Common myeloid progenitor, CD34-positive (primary cell): ENCODE measurements at regions not wholly inside any gene's neighbourhood (a gene's known extent, or its start where the extent isn't known, plus 50 kb on each side); places are given as distances from the start of the nearest gene placed in this dataset.

Source experiments
- CTCF ChIA-PET: fragments of 350-600 bp; sonication (Branson Sonifier 250); formaldehyde crosslinking; loops from one replicate; lab custom pipeline; 2021; ENCODE audit warnings: antibody characterized with exemption; lab: Charles Lee
- POLR2A ChIA-PET: fragments of 350-600 bp; sonication (Branson Sonifier 250); formaldehyde crosslinking; loops from one replicate; lab custom pipeline; 2021; ENCODE audit warnings: antibody characterized with exemption; lab: Charles Lee
- DNase-seq, 3 donors: peaks; one replicate each; pipeline versions ENCODE4 v3.0.0 to v3.0.0-alpha.2; 2013
- H3K27ac ChIP-seq, 2 experiments: 1 replicate in 1 of 2; 2 replicates in 1 of 2; pipeline ENCODE4 v1.7.0; 2013; ENCODE audit warnings: inconsistent platforms in 2 of 2, low read length in 2 of 2, mild to moderate bottlenecking in 2 of 2, low read depth in 1 of 2, moderate library complexity in 1 of 2; ENCODE audit not compliant: severe bottlenecking in 2 of 2, insufficient read depth in 1 of 2, poor library complexity in 1 of 2
- H3K27me3 ChIP-seq, 5 experiments: replicated peaks in 2 of 5; 1 replicate in 3 of 5; 2 replicates in 2 of 5; pipeline versions ENCODE4 v1.6.1 to v1.7.0; 2013; ENCODE audit warnings: low read length in 4 of 5, mild to moderate bottlenecking in 2 of 5, moderate library complexity in 2 of 5, inconsistent platforms in 1 of 5; ENCODE audit not compliant: insufficient read depth in 5 of 5, control insufficient read depth in 4 of 5
- H3K36me3 ChIP-seq, 4 experiments: 1 replicate in 2 of 4; 2 replicates in 2 of 4; pipeline versions ENCODE4 v1.6.1 to v1.7.0; 2013; ENCODE audit warnings: low read length in 3 of 4, control low read depth in 1 of 4, mild to moderate bottlenecking in 1 of 4; ENCODE audit not compliant: control insufficient read depth in 4 of 4, insufficient read depth in 4 of 4
- H3K4me1 ChIP-seq, 4 experiments: 1 replicate in 3 of 4; 2 replicates in 1 of 4; pipeline versions ENCODE4 v1.6.1 to v1.7.1; 2013; ENCODE audit warnings: low read length in 3 of 4, mild to moderate bottlenecking in 3 of 4, control low read depth in 1 of 4, inconsistent platforms in 1 of 4, moderate library complexity in 1 of 4; ENCODE audit not compliant: control insufficient read depth in 4 of 4, insufficient read depth in 4 of 4; ENCODE audit errors: control extremely low read depth in 1 of 4
- H3K4me3 ChIP-seq, 7 experiments: 1 replicate in 4 of 7; 2 replicates in 3 of 7; pipeline versions ENCODE4 v1.5.1 to v1.7.0; 2013; ENCODE audit warnings: mild to moderate bottlenecking in 7 of 7, low read length in 6 of 7, moderate library complexity in 6 of 7, inconsistent platforms in 2 of 7, low read depth in 2 of 7, control low read depth in 1 of 7; ENCODE audit not compliant: insufficient read depth in 4 of 7, control insufficient read depth in 1 of 7; ENCODE audit errors: extremely low read depth in 1 of 7
- H3K9me3 ChIP-seq, 5 experiments: 1 replicate in 4 of 5; 2 replicates in 1 of 5; pipeline versions ENCODE4 v1.6.1 to v1.7.1; 2013; ENCODE audit warnings: low read length in 4 of 5, mild to moderate bottlenecking in 2 of 5, inconsistent platforms in 1 of 5, low read depth in 1 of 5, moderate library complexity in 1 of 5; ENCODE audit not compliant: control insufficient read depth in 4 of 5, insufficient read depth in 2 of 5; ENCODE audit errors: control extremely low read depth in 1 of 5
- WGBS: methylation state at CpG from one replicate; pipeline ENCODE4 v1.1.5; 2013; ENCODE audit not compliant: insufficient coverage; 5-methylcytosine and 5-hydroxymethylcytosine counted together

DNA sequence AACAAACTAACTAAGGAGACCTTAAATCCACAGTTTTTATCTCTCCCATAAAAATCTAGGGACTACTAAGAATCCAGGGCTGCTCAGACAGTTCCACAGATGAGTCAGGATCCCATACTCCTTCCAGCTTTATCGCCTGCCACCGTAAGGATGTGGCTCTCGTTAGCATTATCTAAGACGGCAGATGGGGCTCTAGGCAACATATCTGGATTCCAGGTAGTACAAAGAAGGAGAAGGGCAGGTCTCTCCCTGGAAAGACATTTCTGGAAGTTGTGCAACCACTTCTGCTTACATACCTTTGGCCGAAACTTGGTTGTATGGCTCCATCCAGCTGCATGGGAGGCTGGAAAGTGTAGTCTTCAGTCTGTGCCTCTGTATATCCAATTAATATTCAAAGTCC lies 149.4 kb downstream of the SP3 start:
- 98% methylated on average over 5 of the region's 5 CpGs for WGBS
- Histone ChIP-seq H3K27me3 (peaks cover 0 to 3% (median 2%) of the 10 kb centered on the region in 5 experiments), H3K36me3 (no peaks in the 10 kb centered on the region), H3K9me3 (peaks cover 0 to 3% (median 0%) of the 10 kb centered on the region in 5 experiments), H3K4me1 (no peaks in the 10 kb centered on the region), H3K27ac (no peak overlapping the region), H3K4me3 (no peak overlapping the region)
- ChIA-PET POLR2A (no interaction called here), CTCF (no interaction called here)
- no peak for DNase-seq

GRCh38 chr2:173817582-173817981 lies 147.6 kb downstream of the SP3 start:
- no peak for DNase-seq
- no peaks in the 10 kb centered on the region for H3K36me3 ChIP-seq
- peaks cover 0 to 3% (median 0%) of the 10 kb centered on the region in 5 experiments for H3K9me3 ChIP-seq
- H3K4me3 ChIP-seq, result no peak overlapping the region
- H3K27me3 ChIP-seq, result peaks cover 0 to 7% (median 2%) of the 10 kb centered on the region in 5 experiments
- POLR2A ChIA-PET, result no interaction called here
- no peaks in the 10 kb centered on the region for H3K4me1 ChIP-seq
- CTCF ChIA-PET, result interaction anchor here (0.6 kb wide), 1 partner anchor 164 kb away, joined by 3 read pairs; no protein-coding TSS in a partner anchor
- WGBS, result 91% methylated on average over 3 of the region's 4 CpGs
- no peak overlapping the region for H3K27ac ChIP-seq

DNA sequence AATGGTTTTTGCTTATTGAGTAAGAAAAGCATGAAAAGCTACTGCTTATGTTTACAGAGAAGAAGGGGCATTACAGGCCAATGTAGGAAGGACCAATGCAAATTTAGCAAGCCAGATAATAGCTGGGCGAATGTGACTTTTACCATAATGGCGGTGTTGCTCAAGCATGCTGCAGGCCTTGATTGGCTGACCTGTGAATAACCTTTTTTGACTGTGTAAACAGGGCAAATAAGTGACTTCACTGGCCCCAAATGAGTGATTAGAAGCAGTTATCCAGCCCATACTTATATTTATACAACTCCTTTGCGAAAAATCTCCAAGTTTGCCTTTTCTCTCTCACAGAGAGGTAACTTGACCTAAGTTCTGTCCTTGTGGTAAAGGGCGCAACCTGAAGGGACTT lies 146.9 kb downstream of the SP3 start:
- no peak overlapping the region for H3K27ac ChIP-seq
- ChIA-PET POLR2A (no interaction called here), CTCF (no interaction called here)
- no peak for DNase-seq
- H3K27me3 ChIP-seq, result peaks cover 0 to 7% (median 2%) of the 10 kb centered on the region in 5 experiments
- no peak overlapping the region for H3K4me3 ChIP-seq
- H3K36me3 ChIP-seq, result no peaks in the 10 kb centered on the region
- H3K9me3 ChIP-seq, result peaks cover 0 to 3% (median 0%) of the 10 kb centered on the region in 5 experiments
- H3K4me1 ChIP-seq, result no peaks in the 10 kb centered on the region
- WGBS, result 100% methylated on average over 3 of the region's 4 CpGs

- peaks cover 0 to 3% (median 0%) of the 10 kb centered on the region in 5 experiments for H3K9me3 ChIP-seq
- ChIA-PET POLR2A (no interaction called here), CTCF (interaction anchor here (0.8 kb wide), 1 partner anchor 48 kb away, joined by 3 read pairs; no protein-coding TSS in a partner anchor)
- H3K4me1 ChIP-seq, result no peaks in the 10 kb centered on the region
- H3K27me3 ChIP-seq, result peaks cover 0 to 7% (median 2%) of the 10 kb centered on the region in 5 experiments
- H3K4me3 ChIP-seq, result no peak overlapping the region
- H3K27ac ChIP-seq, result no peak overlapping the region
- H3K36me3 ChIP-seq, result no peaks in the 10 kb centered on the region
- DNase-seq, result no peak
- 77% methylated on average over 4 of the region's 5 CpGs for WGBS
These were observed 145.3 kb downstream of the SP3 start for GRCh38 chr2:173819852-173820251.

DNA sequence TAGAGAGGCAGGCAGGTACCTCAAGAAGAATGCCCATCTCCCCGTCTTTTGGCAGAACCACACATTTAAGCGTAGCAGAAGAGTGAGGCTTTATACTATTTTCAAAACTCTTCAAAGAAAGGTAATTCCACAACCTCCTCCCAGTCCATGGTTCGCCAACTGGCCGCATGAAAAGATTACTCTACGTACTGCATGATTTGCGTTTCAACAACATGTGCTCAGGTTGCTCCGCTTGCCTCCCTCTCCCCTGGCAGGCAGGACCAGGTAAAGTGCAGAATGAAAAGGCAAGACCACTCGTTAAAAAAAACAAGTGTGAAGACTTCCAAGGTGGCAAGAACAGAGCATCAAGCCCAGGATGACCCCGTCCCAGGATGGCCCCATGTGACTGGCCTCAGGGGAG lies 143.7 kb downstream of the SP3 start:
- Histone ChIP-seq H3K27me3 (peaks cover 0 to 5% (median 2%) of the 10 kb centered on the region in 5 experiments), H3K4me3 (no peak overlapping the region), H3K4me1 (no peaks in the 10 kb centered on the region), H3K9me3 (peaks cover 0 to 2% (median 0%) of the 10 kb centered on the region in 5 experiments), H3K27ac (no peak overlapping the region), H3K36me3 (no peaks in the 10 kb centered on the region)
- ChIA-PET CTCF (no interaction called here), POLR2A (no interaction called here)
- 96% methylated on average over 8 of the region's 9 CpGs for WGBS
- DNase-seq, result no peak

DNA sequence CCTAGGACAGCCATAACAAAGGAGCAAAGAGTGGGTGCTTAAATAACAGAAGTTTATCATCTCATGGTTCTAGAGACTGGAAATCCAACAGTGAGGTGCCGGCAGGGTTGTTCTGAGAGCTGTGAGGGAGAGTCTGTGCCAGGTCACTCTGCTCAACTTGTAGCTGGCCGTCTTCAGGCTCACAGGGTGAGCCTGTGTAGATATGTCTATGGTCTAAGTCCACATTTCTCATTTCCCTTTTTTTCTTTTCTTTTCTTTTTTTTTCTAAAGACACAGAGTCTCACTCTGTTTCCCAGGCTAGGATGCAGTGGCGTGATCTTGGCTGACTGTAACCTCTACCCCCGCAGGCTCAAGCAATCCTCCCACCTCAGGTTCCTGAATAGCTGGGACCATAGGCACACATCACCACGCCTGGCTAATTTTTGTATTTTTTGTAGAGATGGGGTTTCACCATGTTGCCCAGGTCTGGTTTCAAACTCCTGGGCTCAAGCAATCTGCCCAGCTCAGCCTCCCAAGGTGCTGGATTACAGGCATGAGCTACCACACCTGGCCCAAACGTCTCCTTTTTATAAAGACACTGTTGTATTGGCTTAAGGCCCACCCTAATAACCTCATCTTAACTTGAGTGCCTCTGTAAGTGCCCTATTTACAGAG lies 142.2 kb downstream of the SP3 start:
- Histone ChIP-seq H3K27ac (no peak overlapping the region), H3K36me3 (no peaks in the 10 kb centered on the region), H3K9me3 (no peaks in the 10 kb centered on the region), H3K4me1 (no peaks in the 10 kb centered on the region), H3K4me3 (no peak overlapping the region), H3K27me3 (peaks cover 0 to 5% (median 2%) of the 10 kb centered on the region in 5 experiments)
- POLR2A ChIA-PET, result no interaction called here
- 81% methylated on average over 2 of the region's 6 CpGs for WGBS
- CTCF ChIA-PET, result no interaction called here
- DNase-seq, result no peak

DNA sequence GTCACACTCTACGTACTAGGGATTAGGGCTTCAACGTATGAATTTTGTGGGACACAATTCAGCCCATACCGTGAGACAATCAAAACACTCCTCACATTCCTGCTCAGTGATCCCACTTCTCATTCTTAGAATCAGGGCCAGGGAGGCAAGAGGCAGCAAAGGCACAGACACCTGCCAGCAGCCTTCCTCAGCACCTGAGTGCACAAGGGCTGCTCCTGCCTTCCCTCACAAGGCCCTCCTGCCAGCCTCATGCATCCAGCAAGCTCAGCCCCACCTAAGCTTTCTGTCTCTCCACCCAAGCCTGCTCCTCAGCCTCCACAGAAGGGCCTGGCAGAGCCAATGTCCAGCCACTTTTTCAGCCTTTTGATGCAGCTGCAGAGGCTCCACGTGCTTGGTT lies 141.6 kb downstream of the SP3 start:
- DNase-seq, result no peak
- POLR2A ChIA-PET, result no interaction called here
- Histone ChIP-seq H3K4me3 (no peak overlapping the region), H3K27me3 (peaks cover 0 to 5% (median 2%) of the 10 kb centered on the region in 5 experiments), H3K36me3 (no peaks in the 10 kb centered on the region), H3K9me3 (no peaks in the 10 kb centered on the region), H3K27ac (no peak overlapping the region), H3K4me1 (no peaks in the 10 kb centered on the region)
- CTCF ChIA-PET, result no interaction called here
- WGBS, result 98% methylated on average over 4 of the region's 4 CpGs
